WTC11 (cell line): ENCODE measurements at regions not wholly inside any gene's neighbourhood (a gene's known extent, or its start where the extent isn't known, plus 50 kb on each side); places are given as distances from the start of the nearest gene placed in this dataset.

ENCODE experiments used
- ATAC-seq: fragments of 200-7000 bp; cut with Tn5 transposase; 2 replicates; pipeline ENCODE4 v1.10.0; 2021; ENCODE audit warnings: mild to moderate bottlenecking, moderate library complexity
- CTCF ChIA-PET: fragments of 300-600 bp; sonication (Branson Sonifier 250); formaldehyde crosslinking; loops from one replicate; lab custom pipeline; 2021; ENCODE audit warnings: antibody characterized with exemption; lab: Charles Lee
- POLR2A ChIA-PET: fragments of 350-600 bp; sonication (Branson Sonifier 250); formaldehyde crosslinking; loops from one replicate; lab custom pipeline; 2021; ENCODE audit warnings: antibody characterized with exemption; lab: Charles Lee
- DNase-seq: peaks from one replicate; pipeline ENCODE4 v3.0.0; 2021; ENCODE audit warnings: low spot score
- H3K27ac Mint-ChIP-seq: 2 replicates; pipeline ENCODE4 v1.8.0; 2021; ENCODE audit warnings: mixed read lengths
- H3K27me3 Mint-ChIP-seq: 2 replicates; pipeline ENCODE4 v1.8.0; 2021; ENCODE audit warnings: low read depth, mild to moderate bottlenecking, moderate library complexity, mixed read lengths
- H3K36me3 Mint-ChIP-seq: 2 replicates; pipeline ENCODE4 v1.8.0; 2021; ENCODE audit warnings: mixed read lengths
- H3K4me1 Mint-ChIP-seq: 2 replicates; pipeline ENCODE4 v1.8.0; 2022; ENCODE audit warnings: mixed read lengths
- H3K4me3 Mint-ChIP-seq: 2 replicates; pipeline ENCODE4 v1.8.0; 2021; ENCODE audit warnings: mild to moderate bottlenecking, moderate library complexity, mixed read lengths
- H3K9me3 Mint-ChIP-seq: 2 replicates; pipeline ENCODE4 v1.8.0; 2021; ENCODE audit warnings: mixed read lengths
- E2F5 ChIP-seq: sonication (generic); formaldehyde crosslinking; IDR thresholded peaks from 2 replicates; pipeline ENCODE4 v1.8.1; 2022; ENCODE audit warnings: mild to moderate bottlenecking, moderate library complexity, missing genetic modification reagents
- EMX1 ChIP-seq: fragments of 250-450 bp; sonication (Bioruptor Pico); IDR thresholded peaks from 2 replicates; pipeline ENCODE4 v1.8.0; 2021; ENCODE audit warnings: mild to moderate bottlenecking
- HMGA2 ChIP-seq: fragments of 250-450 bp; sonication (Bioruptor Pico); IDR thresholded peaks from 2 replicates; pipeline ENCODE4 v1.4.0; 2021; ENCODE audit warnings: mild to moderate bottlenecking, moderate library complexity
- JUN ChIP-seq: sonication (generic); formaldehyde crosslinking; IDR thresholded peaks from 2 replicates; pipeline ENCODE4 v1.8.0; 2023; ENCODE audit warnings: mild to moderate bottlenecking, missing genetic modification reagents
- NFATC4 ChIP-seq: fragments of 250-450 bp; sonication (Bioruptor Pico); IDR thresholded peaks from 2 replicates; pipeline ENCODE4 v1.9.0; 2021; ENCODE audit warnings: mild to moderate bottlenecking
- NR1H2 ChIP-seq: sonication (generic); formaldehyde crosslinking; IDR thresholded peaks from 2 replicates; pipeline ENCODE4 v1.9.0; 2021; ENCODE audit warnings: mild to moderate bottlenecking, moderate library complexity, missing genetic modification reagents
- OVOL2 ChIP-seq: fragments of 250-450 bp; sonication (Bioruptor Pico); IDR thresholded peaks from 2 replicates; pipeline ENCODE4 v1.9.0; 2021; ENCODE audit warnings: mild to moderate bottlenecking, borderline replicate concordance
- PRRX2 ChIP-seq: fragments of 250-450 bp; sonication (Bioruptor Pico); IDR thresholded peaks from 2 replicates; pipeline ENCODE4 v1.8.0; 2021; ENCODE audit warnings: mild to moderate bottlenecking
- SP1 ChIP-seq: sonication (generic); formaldehyde crosslinking; conservative IDR thresholded peaks from 2 replicates; pipeline ENCODE4 v1.8.1; 2022; ENCODE audit warnings: missing genetic modification reagents
- TCF7 ChIP-seq: sonication (generic); formaldehyde crosslinking; IDR thresholded peaks from 2 replicates; pipeline ENCODE4 v1.8.0; 2022; ENCODE audit warnings: mild to moderate bottlenecking, low read depth, missing genetic modification reagents, moderate library complexity
- ZNF138 ChIP-seq: sonication (generic); formaldehyde crosslinking; conservative IDR thresholded peaks from 2 replicates; pipeline ENCODE4 v1.8.1; 2022; ENCODE audit warnings: mild to moderate bottlenecking, moderate library complexity, missing genetic modification reagents
- ZNF219 ChIP-seq: sonication (generic); formaldehyde crosslinking; IDR thresholded peaks from 2 replicates; pipeline ENCODE4 v1.8.0; 2023; ENCODE audit warnings: missing genetic modification reagents, mild to moderate bottlenecking, borderline replicate concordance
- ZNF232 ChIP-seq: sonication (generic); formaldehyde crosslinking; IDR thresholded peaks from 2 replicates; pipeline ENCODE4 v1.8.0; 2022; ENCODE audit warnings: mild to moderate bottlenecking, missing genetic modification reagents
- ZNF396 ChIP-seq: fragments of 250-450 bp; sonication (Bioruptor Pico); IDR thresholded peaks from 2 replicates; pipeline ENCODE4 v1.8.0; 2021; ENCODE audit warnings: mild to moderate bottlenecking, moderate library complexity, borderline replicate concordance
- ZNF416 ChIP-seq: fragments of 250-450 bp; sonication (Bioruptor Pico); IDR thresholded peaks from 2 replicates; pipeline ENCODE4 v1.9.0; 2021; ENCODE audit warnings: mild to moderate bottlenecking, inconsistent platforms
- TF ChIP-seq, protein P1 (sequence below): sonication (generic); formaldehyde crosslinking; IDR thresholded peaks from 2 replicates; pipeline ENCODE4 v1.8.1; 2023; ENCODE audit warnings: mild to moderate bottlenecking, missing genetic modification reagents
- TF ChIP-seq, protein P2 (sequence below): sonication (generic); formaldehyde crosslinking; IDR thresholded peaks from 2 replicates; pipeline ENCODE4 v1.8.1; 2022; ENCODE audit warnings: low read depth, missing genetic modification reagents, borderline replicate concordance
- TF ChIP-seq, protein P3 (sequence below): sonication (generic); formaldehyde crosslinking; IDR thresholded peaks from 2 replicates; pipeline ENCODE4 v1.8.0; 2022; ENCODE audit warnings: mild to moderate bottlenecking, missing genetic modification reagents

DNA sequence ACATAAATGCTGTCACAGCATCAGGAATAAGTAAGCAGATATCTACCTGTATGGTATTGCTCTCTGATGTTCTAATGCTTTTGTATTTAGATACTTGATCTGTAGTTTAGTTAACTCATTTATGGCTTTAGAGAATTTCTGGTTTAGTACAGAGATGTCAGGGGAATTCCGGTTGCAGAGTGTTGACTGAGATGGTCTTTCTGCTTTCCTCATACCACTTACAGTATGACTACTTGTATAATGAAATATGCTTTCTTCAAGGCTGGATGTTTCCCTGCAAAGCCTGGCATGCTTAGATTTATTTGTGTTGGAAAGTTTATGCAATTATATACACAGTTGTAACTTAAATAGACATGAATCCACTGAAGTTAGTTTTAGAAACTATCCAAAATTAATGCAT, 278.4 kb downstream of the CDH26 start:
- Mint-ChIP-seq H3K27ac (no peak overlapping the region), H3K4me3 (no peak overlapping the region), H3K4me1 (peaks cover 8% of the 10 kb centered on the region)
- no peak for DNase-seq
- POLR2A ChIA-PET, result no interaction called here
- TF ChIP-seq ZNF219 (CRISPR knock-in tag), result no peak
- no peak for TF ChIP-seq E2F5
- no peak for TF ChIP-seq NR1H2 (CRISPR knock-in tag)
- TF ChIP-seq ZNF232 (CRISPR knock-in tag), result no peak
- TF ChIP-seq, protein P1, sequence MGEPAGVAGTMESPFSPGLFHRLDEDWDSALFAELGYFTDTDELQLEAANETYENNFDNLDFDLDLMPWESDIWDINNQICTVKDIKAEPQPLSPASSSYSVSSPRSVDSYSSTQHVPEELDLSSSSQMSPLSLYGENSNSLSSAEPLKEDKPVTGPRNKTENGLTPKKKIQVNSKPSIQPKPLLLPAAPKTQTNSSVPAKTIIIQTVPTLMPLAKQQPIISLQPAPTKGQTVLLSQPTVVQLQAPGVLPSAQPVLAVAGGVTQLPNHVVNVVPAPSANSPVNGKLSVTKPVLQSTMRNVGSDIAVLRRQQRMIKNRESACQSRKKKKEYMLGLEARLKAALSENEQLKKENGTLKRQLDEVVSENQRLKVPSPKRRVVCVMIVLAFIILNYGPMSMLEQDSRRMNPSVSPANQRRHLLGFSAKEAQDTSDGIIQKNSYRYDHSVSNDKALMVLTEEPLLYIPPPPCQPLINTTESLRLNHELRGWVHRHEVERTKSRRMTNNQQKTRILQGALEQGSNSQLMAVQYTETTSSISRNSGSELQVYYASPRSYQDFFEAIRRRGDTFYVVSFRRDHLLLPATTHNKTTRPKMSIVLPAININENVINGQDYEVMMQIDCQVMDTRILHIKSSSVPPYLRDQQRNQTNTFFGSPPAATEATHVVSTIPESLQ (CRISPR knock-in tag), result no peak
- TF ChIP-seq, all 79 proteins: peak for 0
- CTCF ChIA-PET, result interaction anchor here (1.0 kb wide), 1 partner anchor 22 kb away, joined by 3 read pairs; no protein-coding TSS in a partner anchor
- Mint-ChIP-seq H3K27me3 (peaks cover 83% of the 10 kb centered on the region), H3K36me3 (no peaks in the 10 kb centered on the region; the same call in none of the 2 replicates), H3K9me3 (peaks cover 12% of the 10 kb centered on the region)
- no peak for ATAC-seq

DNA sequence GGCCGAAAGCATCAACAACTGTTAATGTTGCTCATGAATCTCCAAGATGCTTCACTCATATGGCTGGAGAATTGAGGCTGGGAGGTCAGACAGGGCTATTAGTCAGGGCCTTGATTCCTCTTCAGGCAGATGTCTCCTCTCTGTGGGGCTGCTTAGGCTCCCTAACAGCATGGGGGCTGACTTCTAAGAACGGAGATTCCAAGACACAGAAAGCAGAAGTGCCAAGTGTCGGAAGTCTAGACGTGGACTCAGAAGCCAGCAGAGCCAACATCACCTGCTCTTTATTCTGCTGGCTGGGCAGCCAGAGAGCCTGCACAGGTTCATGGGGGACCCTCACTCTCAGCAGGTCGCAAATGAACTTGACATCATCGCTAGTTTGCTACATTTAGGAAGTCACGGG, 279.8 kb downstream of the CDH26 start:
- POLR2A ChIA-PET, result no interaction called here
- no peak for TF ChIP-seq HMGA2 (CRISPR knock-in tag)
- TF ChIP-seq JUN (CRISPR knock-in tag), result no peak
- TF ChIP-seq ZNF396, result no peak
- CTCF ChIA-PET, result no interaction called here
- peaks cover 81% of the 10 kb centered on the region for H3K27me3 Mint-ChIP-seq
- DNase-seq (no peak), ATAC-seq (no peak)
- no peak overlapping the region for H3K4me3 Mint-ChIP-seq
- peaks cover 8% of the 10 kb centered on the region for H3K4me1 Mint-ChIP-seq
- peaks cover 9% of the 10 kb centered on the region for H3K9me3 Mint-ChIP-seq
- H3K36me3 Mint-ChIP-seq, result no peaks in the 10 kb centered on the region; the same call in none of the 2 replicates
- H3K27ac Mint-ChIP-seq, result no peak overlapping the region

DNA sequence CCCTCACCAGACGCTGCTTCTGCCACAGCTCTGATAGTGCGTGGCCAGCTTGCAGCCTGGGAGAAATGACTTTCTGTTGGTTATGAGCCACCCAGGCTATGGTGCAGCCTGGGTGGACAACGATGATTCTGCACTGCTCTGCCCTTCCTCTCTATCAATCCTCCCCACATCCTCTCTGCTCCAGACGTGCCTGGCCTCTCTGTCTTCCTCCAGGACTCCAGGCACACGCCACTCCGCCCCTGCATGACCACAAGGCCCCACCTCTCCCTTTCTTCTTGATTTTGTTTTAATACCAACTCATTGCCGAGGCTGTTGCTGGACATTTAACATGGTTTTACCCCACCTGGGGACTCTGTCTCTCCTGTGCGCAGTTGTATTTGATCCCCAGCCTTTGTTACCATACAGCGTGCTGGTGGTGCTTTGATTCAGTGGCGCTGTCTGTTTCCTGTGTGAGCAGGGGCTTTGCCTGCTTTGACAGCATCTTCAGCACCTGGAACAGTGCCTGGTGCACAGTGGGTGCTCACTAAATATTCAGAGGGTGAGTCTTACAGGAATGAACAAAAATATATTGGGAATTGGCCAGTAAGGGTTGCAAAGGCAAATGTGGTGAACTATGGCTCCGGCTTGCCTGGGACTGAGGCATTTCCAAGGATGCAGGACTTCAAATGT, 280.9 kb downstream of the CDH26 start:
- no peak for ATAC-seq
- peaks cover 4% of the 10 kb centered on the region for H3K4me1 Mint-ChIP-seq
- TF ChIP-seq, protein P2, sequence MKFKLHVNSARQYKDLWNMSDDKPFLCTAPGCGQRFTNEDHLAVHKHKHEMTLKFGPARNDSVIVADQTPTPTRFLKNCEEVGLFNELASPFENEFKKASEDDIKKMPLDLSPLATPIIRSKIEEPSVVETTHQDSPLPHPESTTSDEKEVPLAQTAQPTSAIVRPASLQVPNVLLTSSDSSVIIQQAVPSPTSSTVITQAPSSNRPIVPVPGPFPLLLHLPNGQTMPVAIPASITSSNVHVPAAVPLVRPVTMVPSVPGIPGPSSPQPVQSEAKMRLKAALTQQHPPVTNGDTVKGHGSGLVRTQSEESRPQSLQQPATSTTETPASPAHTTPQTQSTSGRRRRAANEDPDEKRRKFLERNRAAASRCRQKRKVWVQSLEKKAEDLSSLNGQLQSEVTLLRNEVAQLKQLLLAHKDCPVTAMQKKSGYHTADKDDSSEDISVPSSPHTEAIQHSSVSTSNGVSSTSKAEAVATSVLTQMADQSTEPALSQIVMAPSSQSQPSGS, result no peak
- TF ChIP-seq HMGA2 (CRISPR knock-in tag) (no peak), OVOL2 (CRISPR knock-in tag) (no peak), ZNF416 (CRISPR knock-in tag) (no peak), ZNF138 (CRISPR knock-in tag) (no peak), EMX1 (CRISPR knock-in tag) (no peak), SP1 (no peak), TCF7 (CRISPR knock-in tag) (no peak), PRRX2 (CRISPR knock-in tag) (no peak), NFATC4 (CRISPR knock-in tag) (no peak)
- TF ChIP-seq, protein P3, sequence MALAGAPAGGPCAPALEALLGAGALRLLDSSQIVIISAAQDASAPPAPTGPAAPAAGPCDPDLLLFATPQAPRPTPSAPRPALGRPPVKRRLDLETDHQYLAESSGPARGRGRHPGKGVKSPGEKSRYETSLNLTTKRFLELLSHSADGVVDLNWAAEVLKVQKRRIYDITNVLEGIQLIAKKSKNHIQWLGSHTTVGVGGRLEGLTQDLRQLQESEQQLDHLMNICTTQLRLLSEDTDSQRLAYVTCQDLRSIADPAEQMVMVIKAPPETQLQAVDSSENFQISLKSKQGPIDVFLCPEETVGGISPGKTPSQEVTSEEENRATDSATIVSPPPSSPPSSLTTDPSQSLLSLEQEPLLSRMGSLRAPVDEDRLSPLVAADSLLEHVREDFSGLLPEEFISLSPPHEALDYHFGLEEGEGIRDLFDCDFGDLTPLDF (CRISPR knock-in tag), result no peak
- TF ChIP-seq, all 79 proteins: peak for 0
- Mint-ChIP-seq H3K9me3 (0 out of 2 replicates have a peak, but pooled peaks cover 3% of the 10 kb centered on the region), H3K36me3 (no peaks in the 10 kb centered on the region; the same call in none of the 2 replicates), H3K27me3 (peaks cover 84% of the 10 kb centered on the region), H3K4me3 (no peak overlapping the region), H3K27ac (no peak overlapping the region)
- POLR2A ChIA-PET, result no interaction called here
- CTCF ChIA-PET, result interaction anchor here (0.9 kb wide), 1 partner anchor 182 kb away, joined by 3 read pairs; no protein-coding TSS in a partner anchor
- no peak for DNase-seq
